OCI-LY7 (cell line): ENCODE measurements at regions not wholly inside any gene's neighbourhood (a gene's known extent, or its start where the extent isn't known, plus 50 kb on each side); places are given as distances from the start of the nearest gene placed in this dataset.

Experiments used
- EZH2phosphoT487 ChIP-seq: fragments of 200-600 bp; sonication (generic); IDR thresholded peaks from 2 replicates; pipeline ENCODE4 v1.6.1; 2018; ENCODE audit warnings: low read depth, borderline replicate concordance, mild to moderate bottlenecking, mixed run types, antibody characterized with exemption, low read length, moderate library complexity, mixed read lengths
- TF ChIP-seq, protein P1 (sequence below): fragments of 200-600 bp; sonication (generic); conservative IDR thresholded peaks from 2 replicates; pipeline ENCODE4 v1.5.1; 2014; ENCODE audit warnings: mild to moderate bottlenecking, antibody characterized with exemption, low read length, moderate library complexity, mixed read lengths

DNA sequence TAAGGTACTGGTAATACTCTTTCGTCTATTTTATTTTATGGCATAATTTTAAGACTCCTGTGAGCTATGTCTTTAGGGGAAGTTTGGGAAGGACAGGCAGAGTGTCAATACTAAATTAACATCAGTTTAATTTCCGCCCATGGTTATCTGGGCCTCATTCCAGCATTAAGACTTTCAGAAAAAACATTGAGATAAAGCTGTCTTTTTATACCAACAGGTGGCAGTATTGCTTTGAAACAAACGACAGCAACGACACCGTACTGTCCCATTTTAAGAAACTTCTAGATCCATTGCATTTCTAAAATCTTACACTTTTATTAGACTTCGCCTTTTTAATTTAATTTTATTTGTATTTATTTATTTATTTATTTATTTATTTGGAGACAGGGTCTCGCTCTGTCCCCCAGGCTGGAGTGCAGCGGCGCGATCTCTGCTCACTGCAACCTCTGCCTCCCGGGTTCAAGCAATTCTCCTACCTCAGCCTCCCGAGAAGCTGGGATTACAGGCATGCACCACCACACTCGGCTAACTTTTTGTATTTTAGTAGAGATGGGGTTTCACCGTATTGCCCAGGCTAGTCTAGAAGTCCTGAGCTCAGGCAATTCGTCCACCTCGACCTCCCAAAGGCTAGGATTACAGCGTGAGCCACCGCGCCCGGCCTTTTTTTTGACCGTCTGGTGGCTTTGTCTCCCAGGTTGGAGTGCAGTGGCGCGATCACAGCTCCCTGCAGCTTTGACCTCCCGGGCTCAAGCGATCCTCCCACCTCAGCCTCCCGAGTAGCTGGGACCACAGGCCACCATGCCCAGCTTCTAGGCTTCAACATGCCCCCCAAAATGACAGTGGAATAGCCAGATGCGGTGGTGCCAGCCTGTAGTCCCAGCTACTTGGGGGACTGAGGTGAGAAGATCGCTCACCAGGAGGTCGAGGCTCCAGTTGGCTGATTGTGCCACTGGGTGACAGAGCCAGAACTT, 78.7 kb upstream of the C1GALT1 start:
- TF ChIP-seq, protein P1, sequence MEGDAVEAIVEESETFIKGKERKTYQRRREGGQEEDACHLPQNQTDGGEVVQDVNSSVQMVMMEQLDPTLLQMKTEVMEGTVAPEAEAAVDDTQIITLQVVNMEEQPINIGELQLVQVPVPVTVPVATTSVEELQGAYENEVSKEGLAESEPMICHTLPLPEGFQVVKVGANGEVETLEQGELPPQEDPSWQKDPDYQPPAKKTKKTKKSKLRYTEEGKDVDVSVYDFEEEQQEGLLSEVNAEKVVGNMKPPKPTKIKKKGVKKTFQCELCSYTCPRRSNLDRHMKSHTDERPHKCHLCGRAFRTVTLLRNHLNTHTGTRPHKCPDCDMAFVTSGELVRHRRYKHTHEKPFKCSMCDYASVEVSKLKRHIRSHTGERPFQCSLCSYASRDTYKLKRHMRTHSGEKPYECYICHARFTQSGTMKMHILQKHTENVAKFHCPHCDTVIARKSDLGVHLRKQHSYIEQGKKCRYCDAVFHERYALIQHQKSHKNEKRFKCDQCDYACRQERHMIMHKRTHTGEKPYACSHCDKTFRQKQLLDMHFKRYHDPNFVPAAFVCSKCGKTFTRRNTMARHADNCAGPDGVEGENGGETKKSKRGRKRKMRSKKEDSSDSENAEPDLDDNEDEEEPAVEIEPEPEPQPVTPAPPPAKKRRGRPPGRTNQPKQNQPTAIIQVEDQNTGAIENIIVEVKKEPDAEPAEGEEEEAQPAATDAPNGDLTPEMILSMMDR: peak; percentile 82
- TF ChIP-seq EZH2phosphoT487: no peak
